ENCODE measurements at regions not wholly inside any gene's neighbourhood (a gene's known extent, or its start where the extent isn't known, plus 50 kb on each side); places are given as distances from the start of the nearest gene placed in this dataset.
A peak's percentile ranks its signal among the peaks of the same experiment; 100 is the strongest.
"Not testable (repeated sequence)": the region's sequence is repeated elsewhere in the genome, so short reads cannot be mapped to it uniquely, and the experiment has no call there.

DNA sequence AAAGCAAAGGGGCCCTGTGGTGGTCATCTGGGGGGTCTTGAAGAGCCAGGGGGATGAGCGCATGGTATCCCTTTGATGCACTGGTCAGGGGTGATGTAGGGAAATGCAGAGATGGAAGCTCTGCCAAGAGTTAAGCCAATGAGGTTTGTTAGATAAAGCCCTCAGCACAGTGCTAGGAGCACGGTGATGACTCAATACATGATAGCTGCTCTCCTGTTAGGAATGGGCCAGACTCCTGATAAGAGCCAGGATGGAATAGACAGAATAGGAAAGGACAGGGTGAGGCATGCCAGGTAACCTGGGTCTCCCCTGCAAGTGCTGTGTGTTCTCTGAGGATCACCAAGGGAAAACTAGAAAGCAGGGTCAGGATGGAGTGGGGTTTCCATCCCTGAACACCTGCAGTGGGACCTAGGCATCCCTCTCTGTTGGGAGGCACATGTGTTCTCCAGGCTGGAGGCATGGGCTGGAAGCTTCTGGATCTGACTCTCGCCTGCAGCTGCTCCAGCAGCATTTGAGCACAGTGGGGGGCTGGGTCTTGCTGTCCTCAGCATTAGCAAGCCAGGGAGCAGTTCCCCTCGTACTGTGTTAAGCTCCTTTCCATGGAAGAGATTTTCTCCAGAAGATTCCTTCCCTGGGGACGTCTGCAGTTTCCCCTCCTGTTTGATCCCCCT is 71.8 kb upstream of the TIAM2 start:
- DNase-seq (ENCODE audit: low read depth) = no peak

DNA sequence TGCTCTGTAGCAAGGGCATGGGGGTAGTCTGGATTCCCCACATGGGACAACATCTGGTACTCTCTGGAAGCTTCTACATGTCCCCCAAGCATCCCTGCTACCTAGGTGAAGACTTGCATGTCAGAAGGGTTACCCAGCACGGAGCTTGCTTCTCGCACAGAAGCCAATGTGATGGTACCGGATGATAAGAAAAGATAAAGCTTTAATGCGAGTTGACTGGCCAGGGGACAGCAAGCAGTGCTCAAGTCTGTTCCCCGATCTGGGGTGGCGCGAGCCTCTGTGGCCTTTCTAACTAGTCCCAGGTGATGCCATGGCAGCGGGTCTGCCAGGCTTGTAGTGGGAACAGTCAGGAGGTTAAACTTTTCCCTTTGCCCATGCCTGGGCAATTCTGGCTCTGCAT is 70.0 kb upstream of the TIAM2 start:
- DNase-seq (ENCODE audit: low read depth) = no peak

DNA sequence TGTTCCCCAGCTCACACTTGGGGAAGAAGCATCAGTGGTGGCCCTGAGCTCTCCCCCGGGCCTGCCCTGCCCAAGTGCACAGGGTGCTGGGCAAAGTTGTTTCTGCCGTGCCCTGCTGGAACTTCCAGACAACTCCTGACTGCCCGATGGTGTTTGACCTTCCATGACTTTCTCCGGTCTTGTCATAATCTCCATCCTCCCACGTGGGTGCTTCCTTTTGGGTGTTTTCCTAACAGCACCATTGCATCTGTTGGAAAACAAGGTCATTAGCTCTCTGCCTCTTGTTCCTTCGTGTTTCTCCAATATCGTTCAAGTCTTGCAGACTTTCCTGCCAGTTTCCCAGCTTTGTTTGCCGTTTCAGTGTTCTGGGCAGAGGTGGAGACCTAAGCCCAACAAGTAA is 68.7 kb upstream of the TIAM2 start:
- DNase-seq (ENCODE audit: low read depth) = no peak

DNA sequence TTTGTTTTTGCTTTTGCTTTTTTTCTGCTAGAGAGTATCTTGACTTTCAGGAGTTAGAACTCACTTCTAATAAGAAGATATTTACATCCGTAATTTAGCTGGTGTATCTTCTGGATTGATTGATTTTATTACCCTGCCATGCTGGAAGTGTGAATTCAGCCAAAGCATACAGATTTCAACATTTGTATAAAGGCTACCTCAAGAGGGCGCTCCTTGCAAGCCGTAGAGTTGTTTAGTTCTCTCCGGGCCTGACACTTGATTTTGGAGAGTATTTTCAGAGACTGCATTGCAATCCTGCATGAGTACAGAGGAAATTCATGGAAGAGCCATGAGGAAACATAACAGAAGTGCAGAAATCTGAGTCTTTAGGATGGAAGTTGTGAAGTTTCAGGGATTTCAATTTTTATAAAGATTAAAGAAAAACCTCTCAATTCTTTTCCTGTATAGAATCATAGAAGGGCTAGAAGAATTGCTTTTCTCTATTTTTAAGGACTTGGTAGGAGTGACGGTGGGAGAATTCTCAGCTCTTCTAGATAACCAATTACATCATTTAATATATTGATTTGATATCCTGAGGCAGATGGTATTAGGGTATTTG is 66.7 kb upstream of the TIAM2 start:
- DNase-seq (ENCODE audit: low read depth) = no peak

DNA sequence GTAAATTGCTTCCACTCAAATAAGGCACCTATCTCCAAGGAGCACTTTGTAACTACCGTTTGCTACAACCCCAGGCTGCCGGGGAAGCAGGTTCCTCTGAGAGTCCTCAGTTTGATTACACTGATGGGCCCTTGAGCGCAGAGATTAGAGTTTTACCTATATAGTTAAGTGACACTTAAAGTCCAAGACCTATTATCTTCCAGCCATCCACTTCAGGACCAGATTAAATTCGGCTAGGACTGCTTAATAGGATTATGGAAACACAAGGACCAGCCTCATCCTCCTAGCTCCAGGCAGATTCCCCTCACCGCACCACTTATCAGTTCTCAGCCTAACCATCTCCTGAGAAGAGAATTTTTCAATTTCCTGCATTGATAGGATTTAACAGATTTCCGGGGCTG is 64.7 kb upstream of the TIAM2 start:
- DNase-seq (ENCODE audit: low read depth) = no peak

DNA sequence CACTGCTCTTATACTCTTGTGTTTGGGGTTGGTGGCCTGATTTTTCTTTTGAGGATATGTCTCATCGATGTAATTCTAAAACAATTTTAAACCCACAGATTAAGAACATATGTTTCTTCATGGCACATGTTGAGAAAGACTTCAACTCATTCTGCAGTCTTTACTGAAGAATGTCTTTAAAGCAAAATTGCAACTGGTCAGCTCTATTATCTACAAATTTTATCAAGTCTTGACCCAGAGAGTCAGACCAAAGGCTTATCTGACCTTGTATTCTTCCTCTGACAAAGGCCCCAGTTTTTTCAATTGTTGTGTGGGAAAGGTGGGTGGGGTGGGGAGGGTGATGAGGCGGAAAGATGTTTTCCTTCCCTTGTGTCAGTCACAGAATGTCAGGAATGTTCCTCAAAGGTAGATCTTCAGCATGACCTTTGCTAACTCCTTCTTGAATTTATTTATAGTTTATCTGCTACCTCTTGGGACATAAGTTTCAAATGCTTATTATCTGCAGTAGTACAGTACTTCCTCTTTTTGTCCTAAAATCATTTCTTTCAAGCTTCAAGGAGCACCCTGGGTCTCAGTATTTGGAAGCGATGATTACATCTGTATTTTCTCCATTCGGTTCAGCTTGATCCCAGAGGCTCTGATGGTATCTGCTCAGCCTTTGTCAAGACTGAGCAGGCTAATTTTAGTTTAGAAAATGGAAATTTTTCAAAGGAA is 63.2 kb upstream of the TIAM2 start:
- DNase-seq (ENCODE audit: low read depth) = no peak

DNA sequence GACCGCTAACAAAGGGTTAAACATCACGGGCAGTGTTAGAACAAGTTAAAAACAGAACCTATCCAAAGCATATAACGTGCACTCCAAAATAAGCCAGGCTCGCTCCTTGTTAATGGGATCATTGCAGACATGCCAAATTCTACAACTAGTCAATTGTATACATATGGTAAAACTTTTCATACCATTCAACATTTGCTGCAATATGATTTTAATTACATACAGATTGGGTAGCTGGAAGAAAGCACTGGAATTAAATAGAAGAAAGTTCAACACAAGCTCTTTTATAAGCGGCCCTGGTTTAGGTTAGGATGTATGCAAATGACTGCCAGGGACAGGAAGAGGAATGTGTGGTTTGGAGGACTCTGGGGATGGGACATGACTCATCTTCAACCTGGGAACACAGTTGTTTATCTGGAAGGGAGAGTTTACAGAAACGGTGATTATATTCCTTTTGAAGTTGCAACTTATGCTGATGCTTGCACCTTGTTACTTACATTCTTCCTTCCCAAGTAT is 62.5 kb upstream of the TIAM2 start:
- peak; percentile 57 for DNase-seq (ENCODE audit: low read depth)

DNA sequence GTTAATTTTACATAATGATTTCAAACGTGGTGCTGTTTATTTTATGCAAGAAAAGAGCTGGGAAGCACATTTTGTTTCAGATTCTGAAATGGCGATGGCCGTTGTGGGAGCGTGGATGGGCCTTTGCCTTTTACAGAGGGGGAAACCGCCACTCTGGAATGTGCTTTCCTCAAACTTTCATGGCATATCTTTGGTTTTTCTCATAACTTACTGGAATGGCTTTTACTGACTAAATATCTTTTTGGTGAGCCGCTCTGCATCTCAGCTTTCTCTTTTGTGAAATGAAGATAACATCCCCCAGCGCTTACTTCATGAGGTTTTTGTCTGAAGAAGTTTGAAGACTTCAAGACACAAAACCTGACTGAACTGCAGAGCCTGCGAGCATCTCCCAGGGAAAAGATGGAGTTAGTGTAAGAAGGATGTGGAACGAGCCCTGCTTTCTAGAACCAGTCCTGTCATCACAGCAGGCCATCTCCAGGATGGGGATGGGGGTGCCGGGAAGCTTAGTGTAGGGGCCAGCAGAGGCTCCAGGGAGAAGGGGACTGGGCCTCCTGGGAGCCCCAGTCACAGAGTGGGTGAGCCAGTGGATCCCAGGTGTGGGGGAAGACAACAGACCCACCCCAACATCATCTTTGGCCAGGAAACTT is 61.8 kb upstream of the TIAM2 start:
- no peak for DNase-seq (ENCODE audit: low read depth)

DNA sequence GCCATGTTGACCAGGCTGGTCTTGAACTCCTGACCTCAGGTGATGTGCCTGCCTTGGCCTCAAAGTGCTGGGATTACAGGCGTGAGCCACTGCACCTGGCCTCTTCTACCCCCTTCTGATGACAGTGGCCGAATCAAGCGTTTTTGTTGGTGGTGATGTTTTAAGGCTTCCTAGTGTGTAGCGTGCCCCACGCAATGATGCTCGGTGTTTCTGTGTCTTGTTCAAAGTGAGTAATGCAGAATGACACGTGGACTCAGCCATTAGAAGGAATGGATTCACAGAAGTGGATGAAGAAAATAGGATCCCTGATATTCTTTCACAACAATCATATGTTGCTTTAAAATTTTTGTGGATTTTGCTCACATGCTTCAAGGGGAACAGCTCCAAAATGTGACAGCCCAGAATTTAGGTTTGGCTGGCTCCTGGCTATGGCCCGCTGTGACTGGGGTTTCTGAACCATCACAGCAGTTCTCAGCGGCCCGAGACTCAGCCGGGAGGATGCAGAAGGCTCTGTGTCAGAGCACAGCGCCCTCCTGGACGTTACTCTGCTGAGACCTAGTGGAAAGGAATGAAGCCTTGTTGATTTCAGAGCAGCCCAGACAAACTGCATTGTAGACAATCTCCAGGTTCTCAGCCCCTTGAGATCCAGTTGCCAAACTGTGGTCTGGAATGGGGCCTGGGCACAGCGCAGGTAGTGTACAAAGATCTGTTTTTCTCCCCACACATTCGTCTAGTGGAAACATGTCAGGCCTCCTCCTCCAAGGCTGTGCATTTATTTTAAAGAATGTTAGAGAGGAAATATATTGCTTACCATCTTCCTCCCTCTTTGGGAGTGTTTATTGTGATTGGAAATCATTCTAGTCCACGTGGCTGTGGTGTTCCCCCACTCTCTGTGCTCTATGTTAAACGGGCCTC is 57.6 kb upstream of the TIAM2 start:
- no peak for DNase-seq (ENCODE audit: low read depth)

DNA sequence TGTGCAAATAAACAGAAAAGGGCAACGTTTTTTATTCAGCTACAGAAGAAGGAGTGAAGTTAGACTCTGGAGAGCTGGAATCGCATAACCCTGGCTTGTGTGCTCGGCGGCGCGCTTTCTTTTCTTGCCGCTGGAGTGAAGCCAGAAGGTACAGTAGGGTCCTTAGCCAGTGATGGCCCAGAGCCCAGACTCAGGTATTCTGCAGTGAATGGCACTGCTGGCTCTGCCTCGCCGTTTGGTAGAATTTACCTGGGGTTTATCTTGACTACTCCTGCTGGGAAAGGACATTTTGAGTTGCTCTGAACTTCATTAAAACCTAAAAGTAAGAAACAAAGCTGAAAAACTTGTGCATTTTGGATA is 56.9 kb upstream of the TIAM2 start:
- DNase-seq (ENCODE audit: low read depth) = no peak

DNA sequence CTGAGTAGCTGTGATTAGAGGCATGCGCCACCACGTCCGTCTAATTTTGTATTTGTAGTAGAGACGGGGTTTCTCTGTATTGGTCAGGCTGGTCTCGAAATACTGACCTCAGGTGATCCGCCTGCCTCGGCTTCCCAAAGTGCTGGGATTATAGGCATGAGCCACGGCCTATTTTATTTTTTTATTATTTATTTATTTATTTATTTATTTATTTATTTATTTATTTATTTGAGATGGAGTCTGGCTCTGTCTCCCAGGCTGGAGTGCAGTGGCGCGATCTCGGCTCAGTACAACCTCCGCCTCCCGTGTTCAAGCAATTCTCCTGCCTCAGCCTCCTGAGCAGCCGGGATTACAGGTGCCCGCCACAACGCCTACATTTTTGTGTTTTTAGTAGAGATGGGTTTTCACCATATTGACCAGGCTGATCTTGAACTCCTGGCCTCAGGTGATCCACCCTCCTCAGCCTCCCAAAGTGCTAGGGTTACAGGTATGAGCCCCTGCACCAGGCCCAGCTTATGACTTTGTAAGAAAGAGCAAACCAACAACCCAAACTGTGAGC is 56.3 kb upstream of the TIAM2 start:
- not testable (repeated sequence) for DNase-seq (ENCODE audit: low read depth)

DNA sequence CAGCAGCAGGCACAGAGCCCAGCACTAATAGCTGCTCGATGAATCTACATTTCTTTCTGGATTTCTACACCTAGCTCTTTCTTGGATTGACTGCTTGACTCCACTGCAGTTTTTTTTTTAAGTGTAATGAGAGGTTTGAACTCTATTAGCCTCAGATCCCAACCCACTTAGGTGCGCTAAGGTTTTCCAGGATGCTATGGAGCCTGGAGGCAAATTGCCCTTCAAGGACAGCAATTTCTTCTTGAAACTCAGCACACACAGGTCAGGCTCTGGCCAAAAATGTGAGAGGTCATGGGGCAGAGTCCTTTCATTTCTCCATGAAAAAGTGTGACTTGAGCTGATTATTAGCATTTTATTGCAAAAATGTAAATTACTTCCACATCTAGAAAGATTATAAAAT is 52.3 kb upstream of the TIAM2 start:
- DNase-seq (ENCODE audit: low read depth) = no peak

DNA sequence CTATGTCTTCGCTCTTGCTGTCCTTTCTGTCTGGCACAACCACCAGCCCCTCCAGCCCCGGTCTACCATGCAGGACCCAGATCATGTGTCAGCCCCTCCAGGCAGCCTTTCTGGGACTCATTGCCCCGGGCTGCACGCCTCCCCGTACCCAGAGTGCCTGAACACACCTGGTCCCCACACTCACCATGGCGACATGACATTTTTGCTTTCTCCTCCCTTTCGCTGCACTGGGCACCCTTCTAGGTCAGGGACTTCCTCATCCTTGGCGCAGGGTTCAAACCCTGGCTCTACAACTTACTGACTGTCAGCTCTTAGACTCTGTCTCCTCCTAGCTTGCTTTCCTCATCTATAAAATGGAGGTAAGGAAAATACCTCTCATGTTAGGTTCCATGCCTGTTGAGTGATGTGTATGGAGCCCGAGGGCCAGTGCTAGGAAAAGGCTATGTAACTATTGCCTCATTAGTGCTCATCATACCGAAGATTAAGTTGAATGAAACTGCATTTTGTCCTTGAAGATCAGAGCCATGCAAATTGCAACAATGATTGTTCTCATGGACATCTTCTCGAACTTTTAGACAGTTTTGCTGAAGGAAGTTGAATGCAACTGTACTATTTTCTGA is 49.7 kb upstream of the TIAM2 start:
- no peak for DNase-seq (ENCODE audit: low read depth)

All from GM04503 (cell line).